Trophoblast cell (in vitro differentiated cells and primary cell): ENCODE measurements at regions not wholly inside any gene's neighbourhood (a gene's known extent, or its start where the extent isn't known, plus 50 kb on each side); places are given as distances from the start of the nearest gene placed in this dataset.

Experiments used
- DNase-seq, 2 donors: peaks; one replicate each; pipeline ENCODE4 v3.0.0-alpha.2; 2016
- H2AFZ ChIP-seq: 2 replicates; pipeline ENCODE4 v1.6.1; 2013; ENCODE audit warnings: low read length, moderate library complexity, mild to moderate bottlenecking; ENCODE audit not compliant: insufficient read depth, poor library complexity
- H2AK5ac ChIP-seq: 2 replicates; pipeline ENCODE4 v1.6.1; 2013; ENCODE audit warnings: mild to moderate bottlenecking, low read length
- H2BK120ac ChIP-seq: 2 replicates; pipeline ENCODE4 v1.6.1; 2013; ENCODE audit warnings: low read length, mild to moderate bottlenecking, moderate library complexity; ENCODE audit not compliant: insufficient read depth, poor library complexity
- H2BK12ac ChIP-seq: 2 replicates; pipeline ENCODE4 v1.6.1; 2013; ENCODE audit warnings: mild to moderate bottlenecking, low read length, moderate library complexity
- H2BK5ac ChIP-seq: 2 replicates; pipeline ENCODE4 v1.6.1; 2013; ENCODE audit warnings: low read length, low read depth, moderate library complexity, mild to moderate bottlenecking; ENCODE audit not compliant: poor library complexity
- H3K14ac ChIP-seq: 2 replicates; pipeline ENCODE4 v1.6.1; 2013; ENCODE audit warnings: mild to moderate bottlenecking, low read length
- H3K18ac ChIP-seq: 2 replicates; pipeline ENCODE4 v1.6.1; 2013; ENCODE audit warnings: mild to moderate bottlenecking, low read length
- H3K23ac ChIP-seq: 2 replicates; pipeline ENCODE4 v1.6.1; 2013; ENCODE audit warnings: low read length
- H3K27ac ChIP-seq: 2 replicates; pipeline ENCODE4 v1.5.1; 2013; ENCODE audit warnings: low read depth, mild to moderate bottlenecking, inconsistent platforms, low read length, moderate library complexity
- H3K27me3 ChIP-seq: 2 replicates; pipeline ENCODE4 v1.6.1; 2013; ENCODE audit warnings: inconsistent platforms, mild to moderate bottlenecking, low read length, moderate library complexity; ENCODE audit not compliant: insufficient read depth
- H3K36me3 ChIP-seq, 2 experiments: 1 replicate in 1 of 2; 2 replicates in 1 of 2; pipeline ENCODE4 v1.6.1; 2013; ENCODE audit warnings: low read length in 2 of 2, mild to moderate bottlenecking in 2 of 2, moderate library complexity in 1 of 2; ENCODE audit not compliant: insufficient read depth in 2 of 2, control insufficient read depth in 1 of 2
- H3K4ac ChIP-seq: 2 replicates; pipeline ENCODE4 v1.6.1; 2013; ENCODE audit warnings: low read depth, mild to moderate bottlenecking, low read length, moderate library complexity
- H3K4me1 ChIP-seq, 2 experiments: 1 replicate in 1 of 2; 2 replicates in 1 of 2; pipeline ENCODE4 v1.6.1; 2013; ENCODE audit warnings: low read length in 2 of 2, mild to moderate bottlenecking in 2 of 2, moderate library complexity in 1 of 2; ENCODE audit not compliant: insufficient read depth in 2 of 2, control insufficient read depth in 1 of 2
- H3K4me2 ChIP-seq: 2 replicates; pipeline ENCODE4 v1.6.1; 2013; ENCODE audit warnings: inconsistent platforms, mild to moderate bottlenecking, low read length, moderate library complexity
- H3K4me3 ChIP-seq: 2 replicates; pipeline ENCODE4 v1.5.1; 2013; ENCODE audit warnings: mild to moderate bottlenecking, low read depth, low read length, inconsistent platforms
- H3K79me1 ChIP-seq: one replicate; pipeline ENCODE4 v1.6.1; 2013; ENCODE audit warnings: low read length
- H3K79me2 ChIP-seq: 2 replicates; pipeline ENCODE4 v1.6.1; 2013; ENCODE audit warnings: low read length, mild to moderate bottlenecking; ENCODE audit not compliant: control insufficient read depth, insufficient read depth, poor library complexity
- H3K9ac ChIP-seq: 2 replicates; pipeline ENCODE4 v1.6.1; 2013; ENCODE audit warnings: mild to moderate bottlenecking, low read length
- H3K9me3 ChIP-seq: 2 replicates; pipeline ENCODE4 v1.6.1; 2013; ENCODE audit warnings: low read depth, mild to moderate bottlenecking, control low read depth, inconsistent platforms, low read length; ENCODE audit not compliant: insufficient read depth
- H4K12ac ChIP-seq: 2 replicates; pipeline ENCODE4 v1.6.1; 2013; ENCODE audit warnings: low read depth, mild to moderate bottlenecking, low read length, moderate library complexity
- H4K8ac ChIP-seq: 2 replicates; pipeline ENCODE4 v1.6.1; 2013; ENCODE audit warnings: low read depth, mild to moderate bottlenecking, low read length, moderate library complexity
- H4K91ac ChIP-seq: one replicate; pipeline ENCODE4 v1.6.1; 2013; ENCODE audit warnings: low read depth, mild to moderate bottlenecking, low read length, moderate library complexity
- WGBS: extraction: QIAGEN DNeasy Blood & Tissue Kit; methylation state at CpG from one replicate; pipeline ENCODE4 v1.1.7; 2013; ENCODE audit warnings: missing lambda C conversion rate; ENCODE audit not compliant: insufficient read length, insufficient coverage; ENCODE audit errors: extremely low coverage; 5-methylcytosine and 5-hydroxymethylcytosine counted together

DNA sequence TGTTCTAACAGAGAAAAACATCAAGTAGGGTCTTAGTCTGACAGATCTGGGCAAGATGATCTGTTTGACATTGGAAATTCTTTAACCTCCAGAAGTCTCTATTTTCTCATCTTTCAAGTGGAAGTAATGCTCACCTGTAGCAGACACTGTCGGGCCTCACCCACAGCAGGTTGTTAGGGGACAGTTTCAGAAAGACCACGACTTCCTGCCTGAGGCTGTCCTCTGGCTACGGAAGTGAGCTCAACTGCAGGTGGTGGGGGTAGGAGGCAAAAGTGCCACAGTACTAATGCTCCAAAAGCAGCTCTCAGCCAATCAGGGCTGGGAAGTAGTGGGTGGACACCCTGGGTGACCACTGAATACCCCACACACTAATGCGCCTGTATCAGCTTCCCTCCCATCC, 111.4 kb upstream of the TOPAZ1 start:
- no peaks in the 10 kb centered on the region for H3K4me1 ChIP-seq
- no peaks in the 10 kb centered on the region for H3K36me3 ChIP-seq
- H3K79me2 ChIP-seq, result no peaks in the 10 kb centered on the region
- no peaks in the 10 kb centered on the region for H3K79me1 ChIP-seq
- H3K9me3 ChIP-seq, result peaks cover 2% of the 10 kb centered on the region
- H3K14ac ChIP-seq, result no peak overlapping the region
- no peak overlapping the region for H2BK5ac ChIP-seq
- H3K4me3 ChIP-seq, result no peak overlapping the region
- H3K9ac ChIP-seq, result no peak overlapping the region
- H4K91ac ChIP-seq, result no peak overlapping the region
- no peak overlapping the region for H3K4ac ChIP-seq
- no peak overlapping the region for H4K8ac ChIP-seq
- H2BK12ac ChIP-seq, result no peak overlapping the region
- no CpG with 5 or more reads among the region's 4 CpGs for WGBS
- no peak for DNase-seq
- H2AFZ ChIP-seq, result no peak overlapping the region
- H3K18ac ChIP-seq, result no peak overlapping the region
- no peaks in the 10 kb centered on the region for H3K27me3 ChIP-seq
- H3K27ac ChIP-seq, result no peak overlapping the region
- no peak overlapping the region for H3K4me2 ChIP-seq
- H3K23ac ChIP-seq, result no peak overlapping the region
- H4K12ac ChIP-seq, result no peak overlapping the region
- H2BK120ac ChIP-seq, result no peak overlapping the region
- no peak overlapping the region for H2AK5ac ChIP-seq

DNA sequence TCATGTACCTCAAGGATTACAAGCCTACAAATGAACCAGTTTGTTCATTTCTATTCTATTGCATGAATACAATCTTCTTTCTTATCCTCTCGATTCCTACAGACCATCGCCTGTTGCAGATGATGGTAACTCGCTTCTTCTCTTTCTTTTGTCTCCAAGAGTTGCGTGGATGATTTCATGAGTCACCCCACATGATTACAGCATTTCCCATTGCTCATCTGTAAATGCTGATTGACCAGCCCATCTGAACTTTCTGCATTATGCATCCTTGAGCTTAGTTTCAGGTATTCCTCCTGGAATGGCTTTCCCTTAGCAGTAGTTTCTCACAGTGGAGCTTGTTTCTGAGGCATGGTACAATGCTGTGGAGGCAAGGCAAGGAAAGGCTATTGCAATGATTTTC, 109.6 kb upstream of the TOPAZ1 start:
- H3K9me3 ChIP-seq, result peaks cover 4% of the 10 kb centered on the region
- no peak overlapping the region for H3K18ac ChIP-seq
- no peak overlapping the region for H2AK5ac ChIP-seq
- no peak overlapping the region for H2AFZ ChIP-seq
- no peak for DNase-seq
- no peaks in the 10 kb centered on the region for H3K79me2 ChIP-seq
- H3K23ac ChIP-seq, result no peak overlapping the region
- no peak overlapping the region for H3K4me3 ChIP-seq
- H3K14ac ChIP-seq, result no peak overlapping the region
- H3K36me3 ChIP-seq, result no peaks in the 10 kb centered on the region
- no peak overlapping the region for H4K8ac ChIP-seq
- no peaks in the 10 kb centered on the region for H3K27me3 ChIP-seq
- H3K4me2 ChIP-seq, result no peak overlapping the region
- no peak overlapping the region for H3K9ac ChIP-seq
- H4K91ac ChIP-seq, result no peak overlapping the region
- no peak overlapping the region for H2BK5ac ChIP-seq
- no peaks in the 10 kb centered on the region for H3K79me1 ChIP-seq
- no peak overlapping the region for H3K4ac ChIP-seq
- H3K27ac ChIP-seq, result no peak overlapping the region
- H2BK120ac ChIP-seq, result no peak overlapping the region
- no peaks in the 10 kb centered on the region for H3K4me1 ChIP-seq
- WGBS, result no CpG with 5 or more reads among the region's 4 CpGs
- no peak overlapping the region for H4K12ac ChIP-seq
- no peak overlapping the region for H2BK12ac ChIP-seq

DNA sequence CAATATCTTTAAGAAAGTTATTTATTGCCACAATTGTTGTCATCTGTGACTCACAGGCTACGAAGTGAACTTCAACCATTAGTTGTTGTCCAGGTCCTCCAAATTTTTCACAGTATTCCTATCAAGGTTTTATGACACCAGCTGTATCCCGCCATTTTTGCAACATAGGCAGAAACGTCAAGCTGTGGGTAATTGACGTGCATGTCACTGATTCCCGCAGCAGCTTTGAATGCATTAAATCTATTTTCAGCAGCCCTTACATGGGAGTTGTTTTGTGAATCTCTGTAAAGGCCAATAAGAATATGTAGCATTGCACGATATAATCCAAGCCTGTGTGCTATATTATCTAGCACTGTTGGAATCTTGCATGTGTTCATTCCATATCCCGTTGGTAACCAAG, 109.1 kb upstream of the TOPAZ1 start:
- H3K4me3 ChIP-seq, result no peak overlapping the region
- no peak overlapping the region for H2AFZ ChIP-seq
- no peak overlapping the region for H3K4ac ChIP-seq
- no peak overlapping the region for H4K12ac ChIP-seq
- no peak overlapping the region for H3K4me2 ChIP-seq
- H3K27ac ChIP-seq, result no peak overlapping the region
- no peak overlapping the region for H2AK5ac ChIP-seq
- no peaks in the 10 kb centered on the region for H3K79me1 ChIP-seq
- no peak overlapping the region for H3K14ac ChIP-seq
- no peaks in the 10 kb centered on the region for H3K4me1 ChIP-seq
- WGBS, result no CpG with 5 or more reads among the region's 7 CpGs
- H4K91ac ChIP-seq, result no peak overlapping the region
- DNase-seq, result peak in 1 of 2 donors; percentile 46
- no peak overlapping the region for H3K23ac ChIP-seq
- no peak overlapping the region for H3K9ac ChIP-seq
- no peaks in the 10 kb centered on the region for H3K79me2 ChIP-seq
- no peak overlapping the region for H4K8ac ChIP-seq
- no peak overlapping the region for H2BK120ac ChIP-seq
- no peaks in the 10 kb centered on the region for H3K27me3 ChIP-seq
- H3K36me3 ChIP-seq, result no peaks in the 10 kb centered on the region
- peaks cover 5% of the 10 kb centered on the region for H3K9me3 ChIP-seq
- H2BK12ac ChIP-seq, result no peak overlapping the region
- no peak overlapping the region for H3K18ac ChIP-seq
- H2BK5ac ChIP-seq, result no peak overlapping the region

DNA sequence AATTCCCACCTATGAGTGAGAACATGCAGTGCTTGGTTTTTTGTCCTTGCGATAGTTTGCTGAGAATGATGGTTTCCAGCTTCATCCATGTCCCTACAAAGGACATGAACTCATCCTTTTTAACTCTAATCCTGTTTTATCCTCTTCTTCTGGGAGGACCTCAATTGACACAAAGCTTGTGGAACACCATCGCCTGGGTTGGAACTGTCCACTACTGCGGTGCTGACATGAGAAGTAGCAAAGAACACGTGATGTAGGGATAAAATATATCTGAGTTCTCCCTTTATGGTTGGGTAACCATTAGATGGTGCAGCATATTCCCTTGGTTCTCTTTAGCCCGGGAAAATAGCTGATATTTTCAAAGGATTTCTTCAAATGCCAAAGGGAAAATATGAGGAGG, 105.3 kb upstream of the TOPAZ1 start:
- Histone ChIP-seq H3K18ac (no peak overlapping the region), H4K91ac (no peak overlapping the region), H3K79me1 (no peaks in the 10 kb centered on the region), H2BK5ac (no peak overlapping the region), H2AFZ (no peak overlapping the region), H2BK120ac (no peak overlapping the region), H3K9me3 (peaks cover 3% of the 10 kb centered on the region), H4K12ac (no peak overlapping the region), H3K27ac (no peak overlapping the region), H3K4ac (no peak overlapping the region), H3K14ac (no peak overlapping the region), H3K36me3 (no peaks in the 10 kb centered on the region), H3K4me2 (no peak overlapping the region), H3K79me2 (no peaks in the 10 kb centered on the region), H3K4me1 (no peaks in the 10 kb centered on the region), H3K9ac (no peak overlapping the region), H2AK5ac (no peak overlapping the region), H4K8ac (no peak overlapping the region), H3K4me3 (no peak overlapping the region), H3K23ac (no peak overlapping the region), H3K27me3 (no peaks in the 10 kb centered on the region), H2BK12ac (no peak overlapping the region)
- no CpG with 5 or more reads among the region's 5 CpGs for WGBS
- DNase-seq, result no peak
